ENCODE measurements at regions not wholly inside any gene's neighbourhood (a gene's known extent, or its start where the extent isn't known, plus 50 kb on each side); places are given as distances from the start of the nearest gene placed in this dataset.

DNA sequence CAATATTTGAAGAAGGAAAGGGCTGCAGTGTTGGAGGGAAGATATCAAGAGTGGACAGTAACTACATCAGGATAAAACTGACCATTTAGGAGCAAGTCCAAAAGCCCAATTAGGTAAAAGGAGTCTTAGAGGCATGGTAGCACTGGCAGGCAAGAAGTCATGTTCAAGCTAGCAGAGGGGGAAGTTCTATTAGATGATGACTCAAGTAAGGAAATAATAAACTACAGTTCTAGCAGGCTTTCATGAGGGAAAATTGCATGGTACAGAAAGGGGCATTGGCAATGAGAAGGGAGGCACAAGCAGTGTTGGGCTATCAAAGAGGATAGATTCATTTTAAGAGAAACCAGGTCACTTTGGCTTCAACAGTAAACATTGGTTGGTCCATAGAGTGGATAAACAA, 156.1 kb upstream of the PTPRK start:
- H3K9ac ChIP-seq = no peak overlapping the region
- H3K4me3 ChIP-seq = no peak overlapping the region
- H3K27ac ChIP-seq = no peak overlapping the region
- H3K36me3 ChIP-seq = no peaks in the 10 kb centered on the region
- no peaks in the 10 kb centered on the region for H3K4me1 ChIP-seq
- H4K20me1 ChIP-seq = no peaks in the 10 kb centered on the region
- no peaks in the 10 kb centered on the region for H3K9me3 ChIP-seq
- TF ChIP-seq Cebpa-rat (IDR thresholded peaks at IDR 0.05) = no peak
- H3K27me3 ChIP-seq = no peaks in the 10 kb centered on the region
- H3K4me2 ChIP-seq = no peak overlapping the region

DNA sequence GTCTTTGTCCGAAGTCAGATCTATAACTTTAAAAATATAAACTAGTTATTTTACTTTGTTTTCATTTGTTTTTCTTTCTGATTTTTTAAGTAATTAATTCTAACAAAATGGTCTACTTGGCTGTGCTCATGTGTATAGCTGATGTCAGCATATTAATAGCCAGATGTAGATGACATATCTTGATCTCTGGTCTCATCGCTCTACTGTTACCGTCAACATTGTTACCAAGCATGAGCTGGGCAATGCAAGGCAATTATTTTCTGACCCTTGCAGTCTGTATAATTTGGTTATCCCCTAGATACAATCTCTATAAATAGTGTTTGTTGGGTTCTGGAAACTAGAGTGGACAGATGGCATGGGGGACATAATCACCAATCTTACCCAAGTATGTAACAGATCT, 151.6 kb upstream of the PTPRK start:
- TF ChIP-seq Cebpa-rat (IDR thresholded peaks at IDR 0.05) = no peak
- H3K36me3 ChIP-seq = no peaks in the 10 kb centered on the region
- no peaks in the 10 kb centered on the region for H3K4me1 ChIP-seq
- no peak overlapping the region for H3K4me3 ChIP-seq
- no peaks in the 10 kb centered on the region for H4K20me1 ChIP-seq
- H3K9me3 ChIP-seq = no peaks in the 10 kb centered on the region
- H3K9ac ChIP-seq = no peak overlapping the region
- H3K27ac ChIP-seq = no peak overlapping the region
- no peaks in the 10 kb centered on the region for H3K27me3 ChIP-seq
- no peak overlapping the region for H3K4me2 ChIP-seq

DNA sequence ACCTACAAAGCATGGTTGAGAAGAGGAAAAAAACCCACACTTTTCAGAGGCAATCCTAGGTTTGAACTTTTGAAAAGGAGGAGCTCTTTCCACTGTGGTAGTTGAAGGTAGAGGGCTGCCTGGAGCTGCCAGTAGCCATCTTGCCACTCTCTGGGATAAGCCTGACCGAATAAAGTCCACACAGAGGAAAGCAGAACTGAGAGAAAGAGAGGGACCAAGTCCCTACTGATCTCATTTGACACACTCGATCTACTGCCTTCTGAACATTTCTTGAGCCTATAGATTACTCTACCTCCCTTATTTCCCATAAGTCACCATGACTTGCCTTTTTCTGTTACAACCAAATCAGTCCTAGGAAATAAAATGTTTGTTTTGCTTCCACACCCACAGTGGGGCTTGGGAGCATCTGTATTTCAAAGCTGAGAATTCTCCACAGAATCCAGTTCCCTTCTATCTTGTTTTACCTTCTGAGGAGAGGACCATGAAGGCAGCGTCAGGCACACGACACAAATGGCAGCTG, 147.0 kb upstream of the PTPRK start:
- Histone ChIP-seq H3K27ac (no peak overlapping the region), H3K4me1 (no peaks in the 10 kb centered on the region), H3K9me3 (no peaks in the 10 kb centered on the region), H3K9ac (no peak overlapping the region), H3K27me3 (no peaks in the 10 kb centered on the region), H3K4me3 (no peak overlapping the region), H4K20me1 (no peaks in the 10 kb centered on the region), H3K4me2 (no peak overlapping the region), H3K36me3 (no peaks in the 10 kb centered on the region)
- no peak for TF ChIP-seq Cebpa-rat (IDR thresholded peaks at IDR 0.05)

DNA sequence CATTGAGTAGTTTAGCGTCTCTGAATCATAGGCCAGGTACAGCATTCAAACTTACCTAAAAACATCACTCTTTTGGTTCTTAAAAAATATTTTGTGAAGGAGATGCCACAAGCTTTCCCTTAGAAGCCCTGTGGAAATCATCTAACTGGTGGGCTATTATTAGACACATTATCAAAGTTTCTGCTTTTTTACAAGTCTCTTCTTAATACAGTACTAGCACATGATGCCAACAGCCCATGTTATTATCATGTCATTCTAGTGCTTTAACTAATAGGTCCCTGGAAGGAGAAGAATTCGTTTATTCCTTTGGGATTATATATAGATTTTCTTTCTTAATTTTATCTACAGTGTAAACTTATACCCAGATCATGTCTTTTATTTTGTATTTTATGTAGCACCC, 146.0 kb upstream of the PTPRK start:
- Histone ChIP-seq H3K9me3 (no peaks in the 10 kb centered on the region), H3K27ac (no peak overlapping the region), H3K4me3 (no peak overlapping the region), H3K9ac (no peak overlapping the region), H3K4me1 (no peaks in the 10 kb centered on the region), H3K36me3 (no peaks in the 10 kb centered on the region), H4K20me1 (no peaks in the 10 kb centered on the region), H3K4me2 (no peak overlapping the region), H3K27me3 (no peaks in the 10 kb centered on the region)
- TF ChIP-seq Cebpa-rat (IDR thresholded peaks at IDR 0.05) = no peak

DNA sequence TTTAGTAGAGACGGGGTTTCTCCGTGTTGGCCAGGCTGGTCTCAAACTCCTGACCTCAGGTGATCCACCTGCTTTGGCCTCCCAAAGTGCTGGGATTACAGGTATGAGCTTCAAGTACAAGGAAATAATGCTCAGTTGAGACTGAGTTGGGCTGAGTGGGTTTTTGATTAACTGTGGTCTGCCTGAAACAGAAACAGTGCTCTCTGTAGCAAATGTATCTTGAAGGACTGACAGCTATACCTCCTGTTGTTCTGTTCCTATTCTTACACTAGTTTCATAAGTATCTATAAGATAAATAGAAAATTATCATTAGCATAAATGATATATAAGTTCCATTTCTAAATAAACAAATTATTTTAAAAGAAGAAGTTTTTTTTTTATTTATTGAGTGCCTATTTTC, 142.8 kb upstream of the PTPRK start:
- no peaks in the 10 kb centered on the region for H3K36me3 ChIP-seq

DNA sequence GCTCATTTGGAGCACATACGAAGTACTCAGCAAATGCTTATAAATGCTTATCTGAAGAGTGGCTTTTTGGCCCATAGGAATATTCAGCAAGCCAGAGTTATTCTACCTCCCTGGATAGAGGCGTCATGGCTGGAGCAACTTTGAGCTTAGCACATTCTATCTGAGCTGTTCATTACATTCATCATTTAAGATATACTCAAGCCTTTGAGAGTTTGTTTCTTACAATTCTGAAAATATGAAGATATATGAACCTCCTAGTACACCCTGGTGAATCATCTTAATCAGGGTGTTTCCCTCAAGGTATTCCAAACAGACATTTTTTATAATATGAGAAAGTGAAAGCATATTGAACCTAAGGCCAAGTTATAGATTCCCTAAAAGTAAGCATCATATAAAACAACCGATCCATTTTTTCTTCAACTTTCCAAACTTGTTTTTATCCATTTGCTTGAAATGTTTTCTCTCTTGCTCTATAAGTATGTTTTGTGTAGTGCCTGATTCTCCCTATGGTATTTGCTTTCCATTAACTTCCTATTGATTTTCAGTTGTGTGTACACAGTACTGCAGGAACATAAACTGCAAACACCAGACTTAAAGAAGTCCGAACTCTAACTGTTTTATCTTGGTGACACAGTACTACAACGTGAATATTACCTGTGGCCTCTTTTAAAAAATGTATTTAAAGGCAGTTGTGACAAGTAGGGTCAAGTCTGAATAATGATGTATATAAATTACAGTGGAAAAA, 139.7 kb upstream of the PTPRK start:
- no peaks in the 10 kb centered on the region for H3K4me1 ChIP-seq
- no peaks in the 10 kb centered on the region for H3K36me3 ChIP-seq
- no peak overlapping the region for H3K27ac ChIP-seq
- H3K9me3 ChIP-seq = no peaks in the 10 kb centered on the region
- no peak overlapping the region for H3K9ac ChIP-seq
- H3K4me2 ChIP-seq = no peak overlapping the region
- no peaks in the 10 kb centered on the region for H4K20me1 ChIP-seq
- TF ChIP-seq Cebpa-rat (IDR thresholded peaks at IDR 0.05) = no peak
- H3K27me3 ChIP-seq = no peaks in the 10 kb centered on the region
- H3K4me3 ChIP-seq = no peak overlapping the region

More for the DNA sequence above, 142.8 kb upstream of the PTPRK start:
- Histone ChIP-seq H3K27me3 (no peaks in the 10 kb centered on the region), H3K4me3 (no peak overlapping the region), H3K4me1 (no peaks in the 10 kb centered on the region), H3K27ac (no peak overlapping the region), H3K9ac (no peak overlapping the region), H4K20me1 (no peaks in the 10 kb centered on the region), H3K9me3 (no peaks in the 10 kb centered on the region), H3K4me2 (no peak overlapping the region)
- no peak for TF ChIP-seq Cebpa-rat (IDR thresholded peaks at IDR 0.05)

DNA sequence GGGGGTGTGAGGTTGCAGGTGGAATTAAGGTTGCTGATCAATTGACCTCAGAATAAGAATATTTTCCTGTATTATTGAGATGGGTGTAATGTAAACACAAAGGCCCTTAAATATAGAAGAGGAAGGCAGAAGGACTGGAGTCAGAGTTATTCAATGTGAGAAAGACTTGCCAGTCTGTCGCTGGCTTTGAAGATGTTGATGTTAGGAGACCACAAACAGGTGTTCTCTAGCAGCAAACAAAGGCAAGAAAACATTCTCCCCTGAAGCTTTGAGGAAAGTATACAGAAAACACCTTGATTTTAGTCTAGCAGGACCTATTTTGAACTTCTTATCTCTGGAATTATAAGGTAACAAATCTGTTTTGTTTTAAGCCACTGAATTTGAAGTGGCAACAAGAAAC, 138.9 kb upstream of the PTPRK start:
- Histone ChIP-seq H3K4me3 (no peak overlapping the region), H3K4me2 (no peak overlapping the region), H3K27me3 (no peaks in the 10 kb centered on the region), H4K20me1 (no peaks in the 10 kb centered on the region), H3K9me3 (no peaks in the 10 kb centered on the region), H3K4me1 (no peaks in the 10 kb centered on the region), H3K36me3 (no peaks in the 10 kb centered on the region), H3K27ac (no peak overlapping the region), H3K9ac (no peak overlapping the region)
- TF ChIP-seq Cebpa-rat (IDR thresholded peaks at IDR 0.05) = no peak

DNA sequence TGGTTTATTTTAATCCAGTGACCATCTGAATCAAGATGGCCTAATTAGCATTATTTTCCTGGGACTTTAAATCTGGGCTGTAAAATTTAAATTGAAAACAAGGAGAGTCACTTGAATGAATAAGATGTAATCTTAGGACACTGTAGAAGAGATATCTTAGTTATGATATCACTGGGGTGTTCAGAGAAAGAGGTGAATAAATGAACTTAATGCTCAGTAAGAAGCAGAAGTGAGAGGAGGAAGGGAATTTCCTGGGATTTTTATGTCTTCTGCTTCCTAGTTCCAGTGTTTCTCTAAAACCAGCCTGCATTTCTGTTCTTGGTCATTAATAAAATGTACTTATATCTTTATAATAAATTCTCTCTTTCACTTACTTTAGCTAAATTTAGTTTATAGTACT, 136.8 kb upstream of the PTPRK start:
- Histone ChIP-seq H3K27ac (no peak overlapping the region), H3K4me3 (no peak overlapping the region)

DNA sequence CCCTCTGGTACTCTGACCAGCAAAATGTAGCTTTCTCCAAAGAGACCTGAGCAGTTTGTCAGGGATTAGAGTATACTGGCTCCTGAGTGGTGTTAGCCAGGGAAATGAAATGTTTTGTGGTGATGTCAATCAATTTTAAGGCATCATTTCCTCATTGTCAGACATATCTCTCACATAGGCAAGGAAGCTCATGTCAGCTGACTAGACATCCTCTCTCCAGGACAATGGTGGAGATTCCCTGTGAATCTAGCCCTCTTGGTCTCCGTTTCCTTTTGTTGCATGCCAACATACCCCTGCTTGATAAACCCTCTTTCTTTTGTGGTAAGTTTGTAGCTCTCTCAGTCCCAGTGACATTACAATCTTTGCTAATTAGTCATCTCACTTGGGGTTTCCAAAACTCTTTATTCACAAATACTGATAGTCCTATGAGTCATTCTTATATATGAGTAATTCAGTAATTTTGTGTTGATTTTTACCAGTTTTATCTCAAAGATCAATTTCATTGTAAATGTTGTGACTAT, 135.6 kb upstream of the PTPRK start:
- Histone ChIP-seq H3K27me3 (no peaks in the 10 kb centered on the region), H3K9me3 (no peaks in the 10 kb centered on the region), H4K20me1 (no peaks in the 10 kb centered on the region), H3K9ac (no peak overlapping the region), H3K4me3 (no peak overlapping the region), H3K27ac (no peak overlapping the region), H3K36me3 (no peaks in the 10 kb centered on the region), H3K4me1 (no peaks in the 10 kb centered on the region), H3K4me2 (no peak overlapping the region)
- TF ChIP-seq Cebpa-rat (IDR thresholded peaks at IDR 0.05) = no peak

More for the DNA sequence above, 136.8 kb upstream of the PTPRK start:
- Histone ChIP-seq H3K36me3 (no peaks in the 10 kb centered on the region), H3K4me2 (no peak overlapping the region), H3K4me1 (no peaks in the 10 kb centered on the region), H3K9ac (no peak overlapping the region), H4K20me1 (no peaks in the 10 kb centered on the region), H3K27me3 (no peaks in the 10 kb centered on the region), H3K9me3 (no peaks in the 10 kb centered on the region)
- TF ChIP-seq Cebpa-rat (IDR thresholded peaks at IDR 0.05) = no peak

DNA sequence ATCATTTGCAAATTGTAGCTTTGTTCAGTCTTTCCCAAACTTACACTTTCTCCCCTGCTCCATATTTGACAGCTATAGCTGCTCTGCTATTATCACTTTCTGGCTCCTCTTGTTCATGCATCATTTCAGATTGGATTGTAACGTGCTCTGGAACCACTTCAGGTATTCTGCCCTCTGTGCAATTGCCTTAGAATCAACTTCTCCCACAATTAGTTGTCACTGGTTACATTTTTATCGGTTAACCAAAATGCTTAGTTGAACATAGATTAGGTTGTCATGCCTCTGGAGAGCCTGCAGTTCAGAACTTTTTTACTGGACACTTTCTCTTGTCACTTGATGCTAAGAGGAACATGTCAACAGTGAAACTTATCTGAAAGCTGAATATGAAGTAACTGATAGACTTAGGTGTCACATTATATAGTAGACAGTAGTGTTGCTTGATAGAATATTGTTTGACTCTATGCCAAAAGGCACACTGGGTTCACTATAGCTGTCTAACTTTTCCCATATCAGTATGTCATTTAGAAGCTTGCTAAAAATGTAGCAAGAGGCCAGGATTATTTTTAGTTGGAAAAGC, 127.7 kb upstream of the PTPRK start:
- Histone ChIP-seq H3K4me1 (no peaks in the 10 kb centered on the region), H3K9ac (no peak overlapping the region), H3K27ac (no peak overlapping the region), H3K4me2 (no peak overlapping the region), H3K4me3 (no peak overlapping the region), H3K27me3 (no peaks in the 10 kb centered on the region), H4K20me1 (no peaks in the 10 kb centered on the region), H3K9me3 (no peaks in the 10 kb centered on the region), H3K36me3 (no peaks in the 10 kb centered on the region)
- TF ChIP-seq Cebpa-rat (IDR thresholded peaks at IDR 0.05) = no peak

Data from BLaER1 (cell line).